Esophagus muscularis mucosa (tissue), 3 donors: ENCODE measurements at regions not wholly inside any gene's neighbourhood (a gene's known extent, or its start where the extent isn't known, plus 50 kb on each side); places are given as distances from the start of the nearest gene placed in this dataset.

ENCODE experiments used
- POLR2A ChIP-seq: fragments of 450-650 bp; IDR thresholded peaks from one replicate; pipeline ENCODE4 v1.6.1; 2017; ENCODE audit warnings: antibody characterized with exemption, moderate library complexity, mild to moderate bottlenecking, low read depth
- TF ChIP-seq, protein P1 (sequence below), 3 experiments: fragments of 200-600 bp in 2 of 3; fragments of 450-650 bp in 1 of 3; sonication (generic) in 2 of 3; IDR thresholded peaks; one replicate each; pipeline ENCODE4 v1.5.1; 2017 to 2019; ENCODE audit warnings: antibody characterized with exemption in 3 of 3, mild to moderate bottlenecking in 2 of 3, moderate library complexity in 1 of 3

DNA sequence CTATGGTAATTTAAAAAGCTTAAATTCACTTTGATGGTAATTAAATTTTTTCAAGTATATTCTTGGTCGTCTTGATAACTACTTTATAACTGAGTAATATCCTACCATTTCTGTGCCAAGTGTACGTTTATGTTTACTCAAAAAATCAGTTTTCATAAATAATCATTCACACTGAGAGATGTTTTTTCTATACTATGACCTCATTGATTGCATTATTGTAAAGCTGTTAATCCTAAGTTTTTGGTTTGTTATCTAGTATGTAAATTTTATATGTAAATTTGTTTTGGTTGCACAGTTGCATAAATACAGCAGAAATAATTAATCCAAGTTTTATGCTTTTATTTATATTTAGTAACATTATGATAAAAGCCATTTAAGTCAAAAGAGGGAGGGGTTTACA is 196.4 kb upstream of the PRICKLE1 start:
- TF ChIP-seq, protein P1, sequence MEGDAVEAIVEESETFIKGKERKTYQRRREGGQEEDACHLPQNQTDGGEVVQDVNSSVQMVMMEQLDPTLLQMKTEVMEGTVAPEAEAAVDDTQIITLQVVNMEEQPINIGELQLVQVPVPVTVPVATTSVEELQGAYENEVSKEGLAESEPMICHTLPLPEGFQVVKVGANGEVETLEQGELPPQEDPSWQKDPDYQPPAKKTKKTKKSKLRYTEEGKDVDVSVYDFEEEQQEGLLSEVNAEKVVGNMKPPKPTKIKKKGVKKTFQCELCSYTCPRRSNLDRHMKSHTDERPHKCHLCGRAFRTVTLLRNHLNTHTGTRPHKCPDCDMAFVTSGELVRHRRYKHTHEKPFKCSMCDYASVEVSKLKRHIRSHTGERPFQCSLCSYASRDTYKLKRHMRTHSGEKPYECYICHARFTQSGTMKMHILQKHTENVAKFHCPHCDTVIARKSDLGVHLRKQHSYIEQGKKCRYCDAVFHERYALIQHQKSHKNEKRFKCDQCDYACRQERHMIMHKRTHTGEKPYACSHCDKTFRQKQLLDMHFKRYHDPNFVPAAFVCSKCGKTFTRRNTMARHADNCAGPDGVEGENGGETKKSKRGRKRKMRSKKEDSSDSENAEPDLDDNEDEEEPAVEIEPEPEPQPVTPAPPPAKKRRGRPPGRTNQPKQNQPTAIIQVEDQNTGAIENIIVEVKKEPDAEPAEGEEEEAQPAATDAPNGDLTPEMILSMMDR (IDR thresholded peaks at IDR 0.05): no peak
- no peak for TF ChIP-seq POLR2A
